Panc1 (cell line): ENCODE measurements at regions not wholly inside any gene's neighbourhood (a gene's known extent, or its start where the extent isn't known, plus 50 kb on each side); places are given as distances from the start of the nearest gene placed in this dataset.

ENCODE experiments used
- ATAC-seq: fragments of 200-7000 bp; cut with Tn5 transposase; 2 replicates; pipeline ENCODE4 v1.9.1; 2020; ENCODE audit warnings: mild to moderate bottlenecking, moderate library complexity
- BruUV-seq: library from RNA; stranded (reverse); fragments of 400-500 nt; replicated peaks from 2 replicates; lab custom pipeline; 2021; lab: Mats Ljungman, UMichigan
- CTCF ChIA-PET: fragments of 300-600 bp; sonication (Branson Sonifier 250); formaldehyde crosslinking; loops from one replicate; lab custom pipeline; 2022; ENCODE audit warnings: antibody characterized with exemption; lab: Charles Lee
- POLR2A ChIA-PET: fragments of 300-600 bp; sonication (Branson Sonifier 250); formaldehyde crosslinking; loops from one replicate; lab custom pipeline; 2022; ENCODE audit warnings: antibody characterized with exemption; lab: Charles Lee
- DNase-seq: peaks from one replicate; pipeline ENCODE4 v3.0.0-alpha.2; 2010; ENCODE audit warnings: low read depth, low spot score
- H3K27ac ChIP-seq: 2 replicates; pipeline ENCODE4 v1.5.1; 2011; ENCODE audit warnings: mild to moderate bottlenecking, low read length, inconsistent platforms
- H3K27me3 ChIP-seq: fragments of 200-500 bp; sonication (Bioruptor generic); 2 replicates; pipeline ENCODE4 v1.6.0; 2014; ENCODE audit warnings: low read length, inconsistent platforms; ENCODE audit not compliant: control insufficient read depth, insufficient read depth
- H3K36me3 ChIP-seq: fragments of 200-500 bp; sonication (Bioruptor generic); 2 replicates; pipeline ENCODE4 v1.5.1; 2014; ENCODE audit warnings: inconsistent platforms, mild to moderate bottlenecking, low read length, moderate library complexity; ENCODE audit not compliant: control insufficient read depth, insufficient read depth
- H3K4me1 ChIP-seq: 2 replicates; pipeline ENCODE4 v1.5.1; 2011; ENCODE audit warnings: inconsistent platforms, mild to moderate bottlenecking, low read length, moderate library complexity; ENCODE audit not compliant: control insufficient read depth, insufficient read depth
- H3K4me3 ChIP-seq, 2 experiments: 2 replicates each; pipeline ENCODE4 v1.5.1; 2011 to 2012; ENCODE audit warnings: low read depth in 2 of 2, low read length in 2 of 2, mild to moderate bottlenecking in 2 of 2, inconsistent platforms in 1 of 2, moderate library complexity in 1 of 2
- H3K9me3 ChIP-seq: fragments of 200-500 bp; sonication (Bioruptor generic); 2 replicates; pipeline ENCODE4 v1.5.1; 2014; ENCODE audit warnings: low read depth, mild to moderate bottlenecking, inconsistent platforms, low read length, moderate library complexity; ENCODE audit not compliant: control insufficient read depth, insufficient read depth
- CTCF ChIP-seq: fragments of 450-650 bp; IDR thresholded peaks from 2 replicates; pipeline ENCODE4 v1.5.1; 2017; ENCODE audit warnings: mild to moderate bottlenecking
- POLR2AphosphoS5 ChIP-seq: IDR thresholded peaks from 2 replicates; pipeline ENCODE4 v1.6.1; 2012; ENCODE audit warnings: mild to moderate bottlenecking, low read depth, low read length, moderate library complexity
- SIN3A ChIP-seq: IDR thresholded peaks from 2 replicates; pipeline ENCODE4 v1.6.1; 2012; ENCODE audit warnings: low read depth, mild to moderate bottlenecking, low read length, moderate library complexity, borderline replicate concordance; ENCODE audit not compliant: insufficient read depth
- TCF7L2 ChIP-seq: IDR thresholded peaks from 2 replicates; pipeline ENCODE4 v1.6.1; 2011; ENCODE audit warnings: mild to moderate bottlenecking, low read depth, low read length, inconsistent platforms
- in situ Hi-C: cut with HindIII; loops from 2 replicates; pipeline ENCODE4 v1.10.0; 2016; ENCODE audit warnings: low sequenced_read_pairs, low pct_unique_long_range_greater_than_20kb
- intact Hi-C: fragments of 100-400 bp; cut with micrococcal nuclease; formaldehyde crosslinking; loops from one replicate; pipeline ENCODE4 v1.10.0; 2022; ENCODE audit not compliant: unreplicated experiment
- TF ChIP-seq, protein P1 (sequence below), 2 experiments: IDR thresholded peaks; 2 replicates each; pipeline ENCODE4 v1.6.1; 2011 to 2012; ENCODE audit warnings: low read depth in 2 of 2, control low read depth in 1 of 2, low read length in 1 of 2, mild to moderate bottlenecking in 1 of 2, moderate library complexity in 1 of 2; ENCODE audit not compliant: insufficient read depth in 1 of 2

- TF ChIP-seq POLR2AphosphoS5 (no peak), SIN3A (no peak), TCF7L2 (no peak), CTCF (no peak)
- TF ChIP-seq, protein P1, sequence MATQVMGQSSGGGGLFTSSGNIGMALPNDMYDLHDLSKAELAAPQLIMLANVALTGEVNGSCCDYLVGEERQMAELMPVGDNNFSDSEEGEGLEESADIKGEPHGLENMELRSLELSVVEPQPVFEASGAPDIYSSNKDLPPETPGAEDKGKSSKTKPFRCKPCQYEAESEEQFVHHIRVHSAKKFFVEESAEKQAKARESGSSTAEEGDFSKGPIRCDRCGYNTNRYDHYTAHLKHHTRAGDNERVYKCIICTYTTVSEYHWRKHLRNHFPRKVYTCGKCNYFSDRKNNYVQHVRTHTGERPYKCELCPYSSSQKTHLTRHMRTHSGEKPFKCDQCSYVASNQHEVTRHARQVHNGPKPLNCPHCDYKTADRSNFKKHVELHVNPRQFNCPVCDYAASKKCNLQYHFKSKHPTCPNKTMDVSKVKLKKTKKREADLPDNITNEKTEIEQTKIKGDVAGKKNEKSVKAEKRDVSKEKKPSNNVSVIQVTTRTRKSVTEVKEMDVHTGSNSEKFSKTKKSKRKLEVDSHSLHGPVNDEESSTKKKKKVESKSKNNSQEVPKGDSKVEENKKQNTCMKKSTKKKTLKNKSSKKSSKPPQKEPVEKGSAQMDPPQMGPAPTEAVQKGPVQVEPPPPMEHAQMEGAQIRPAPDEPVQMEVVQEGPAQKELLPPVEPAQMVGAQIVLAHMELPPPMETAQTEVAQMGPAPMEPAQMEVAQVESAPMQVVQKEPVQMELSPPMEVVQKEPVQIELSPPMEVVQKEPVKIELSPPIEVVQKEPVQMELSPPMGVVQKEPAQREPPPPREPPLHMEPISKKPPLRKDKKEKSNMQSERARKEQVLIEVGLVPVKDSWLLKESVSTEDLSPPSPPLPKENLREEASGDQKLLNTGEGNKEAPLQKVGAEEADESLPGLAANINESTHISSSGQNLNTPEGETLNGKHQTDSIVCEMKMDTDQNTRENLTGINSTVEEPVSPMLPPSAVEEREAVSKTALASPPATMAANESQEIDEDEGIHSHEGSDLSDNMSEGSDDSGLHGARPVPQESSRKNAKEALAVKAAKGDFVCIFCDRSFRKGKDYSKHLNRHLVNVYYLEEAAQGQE (IDR thresholded peaks at IDR 0.05; ENCODE audit: insufficient read depth in 1 of 2, low read depth in 2 of 2, low read length in 1 of 2): no peak
- Histone ChIP-seq H3K9me3 (no peaks in the 10 kb centered on the region), H3K27ac (no peak overlapping the region), H3K27me3 (0 out of 2 replicates have a peak, but pooled peaks cover 3% of the 10 kb centered on the region), H3K4me3 (no peak overlapping the region), H3K36me3 (no peaks in the 10 kb centered on the region), H3K4me1 (no peaks in the 10 kb centered on the region)
- intact Hi-C loops: no loop called here
- in situ Hi-C loops: no loop called here
- BruUV-seq: no TSS peak
- DNase-seq (no peak), ATAC-seq (no peak)
- POLR2A ChIA-PET: no interaction called here
- CTCF ChIA-PET: no interaction called here
Measured at GRCh38 chr10:44684661-44685060, 226.5 kb upstream of the TMEM72 start.

GRCh38 chr10:44685220-44685619 lies 225.9 kb upstream of the TMEM72 start:
- DNase-seq: no peak
- Histone ChIP-seq H3K4me3 (no peak overlapping the region), H3K27me3 (0 out of 2 replicates have a peak, but pooled peaks cover 3% of the 10 kb centered on the region), H3K9me3 (no peaks in the 10 kb centered on the region), H3K4me1 (no peaks in the 10 kb centered on the region), H3K27ac (no peak overlapping the region), H3K36me3 (no peaks in the 10 kb centered on the region)
- ChIA-PET POLR2A (no interaction called here), CTCF (no interaction called here)
- TF ChIP-seq TCF7L2 (no peak), CTCF (no peak), POLR2AphosphoS5 (no peak)
- BruUV-seq: no TSS peak
- intact Hi-C loops (no loop called here), in situ Hi-C loops (no loop called here)
- ATAC-seq: no peak
